AG09319 (cell line): ENCODE measurements at regions not wholly inside any gene's neighbourhood (a gene's known extent, or its start where the extent isn't known, plus 50 kb on each side); places are given as distances from the start of the nearest gene placed in this dataset.

Source experiments
- DNase-seq: peaks from one replicate; pipeline ENCODE4 v3.0.0-alpha.2; 2010; ENCODE audit warnings: low read depth; ENCODE audit errors: extremely low read depth
- CTCF ChIP-seq: IDR thresholded peaks from 2 replicates; pipeline ENCODE4 v1.5.1; 2011; ENCODE audit warnings: low read depth, mild to moderate bottlenecking, inconsistent platforms, low read length, moderate library complexity

GRCh38 chr2:82576656-82577055 is 1882.4 kb downstream of the SUCLG1 start:
- DNase-seq: no peak
- TF ChIP-seq CTCF: no peak

- DNase-seq: no peak
- TF ChIP-seq CTCF: no peak
These were observed 1919.8 kb downstream of the SUCLG1 start for GRCh38 chr2:82539280-82539621.

- DNase-seq: no peak
- TF ChIP-seq CTCF: no peak
These were observed 1920.3 kb downstream of the SUCLG1 start for GRCh38 chr2:82538590-82539279.

- no peak for DNase-seq
- no peak for TF ChIP-seq CTCF
These were observed 1930.8 kb downstream of the SUCLG1 start for GRCh38 chr2:82528288-82528687.

GRCh38 chr2:82527124-82527523 is 1932.0 kb downstream of the SUCLG1 start:
- DNase-seq: no peak
- no peak for TF ChIP-seq CTCF

GRCh38 chr2:82526277-82526676 is 1932.8 kb downstream of the SUCLG1 start:
- DNase-seq: no peak
- no peak for TF ChIP-seq CTCF

- no peak for DNase-seq
- no peak for TF ChIP-seq CTCF
These were observed 1933.3 kb downstream of the SUCLG1 start for GRCh38 chr2:82525744-82526143.
